HEK293 (cell line): ENCODE measurements at regions not wholly inside any gene's neighbourhood (a gene's known extent, or its start where the extent isn't known, plus 50 kb on each side); places are given as distances from the start of the nearest gene placed in this dataset.

ENCODE experiments used
- CTCF ChIA-PET: fragments of 350-600 bp; formaldehyde crosslinking; extraction: SDS; loops from one replicate; lab custom pipeline; 2021; ENCODE audit warnings: antibody characterized with exemption; lab: Yijun Ruan, JAX
- POLR2A ChIA-PET: fragments of 300-600 bp; formaldehyde crosslinking; extraction: SDS; loops from one replicate; lab custom pipeline; 2020; ENCODE audit warnings: antibody characterized with exemption, inconsistent platforms; lab: Yijun Ruan, JAX
- H3K27ac ChIP-seq: fragments of 200-500 bp; sonication (Bioruptor generic); 2 replicates; pipeline ENCODE4 v1.5.1; 2014; ENCODE audit warnings: low read depth, low read length, control low read depth, inconsistent platforms; ENCODE audit errors: extremely low read depth
- H3K36me3 ChIP-seq, 2 experiments: fragments of 200-500 bp in 1 of 2; sonication (Bioruptor generic) in 1 of 2; 1 replicate in 1 of 2; 2 replicates in 1 of 2; pipeline ENCODE4 v1.5.1; 2014 to 2017; ENCODE audit warnings: inconsistent platforms in 2 of 2, low read length in 2 of 2; ENCODE audit not compliant: control insufficient read depth in 2 of 2, insufficient read depth in 1 of 2
- H3K4me1 ChIP-seq: fragments of 200-500 bp; sonication (Bioruptor generic); 2 replicates; pipeline ENCODE4 v1.5.1; 2014; ENCODE audit warnings: mild to moderate bottlenecking, low read length, inconsistent platforms; ENCODE audit not compliant: control insufficient read depth, insufficient read depth
- H3K4me3 ChIP-seq: 2 replicates; pipeline ENCODE4 v1.5.1; 2011; ENCODE audit warnings: low read depth, mild to moderate bottlenecking, control low read depth, low read length, moderate library complexity
- H3K9me3 ChIP-seq: fragments of 200-500 bp; sonication (Bioruptor generic); 2 replicates; pipeline ENCODE4 v1.5.1; 2014; ENCODE audit warnings: low read depth, low read length, inconsistent platforms; ENCODE audit not compliant: control insufficient read depth, insufficient read depth
- KLF9 ChIP-seq: fragments of 450-650 bp; formaldehyde crosslinking; IDR thresholded peaks from 2 replicates; pipeline ENCODE4 v1.5.1; 2016; ENCODE audit warnings: missing biosample characterization, missing genetic modification characterization, low read depth
- OVOL3 ChIP-seq: fragments of 450-650 bp; formaldehyde crosslinking; IDR thresholded peaks from 2 replicates; pipeline ENCODE4 v1.5.1; 2016; ENCODE audit warnings: missing biosample characterization, missing genetic modification characterization
- ZNF138 ChIP-seq: fragments of 450-650 bp; formaldehyde crosslinking; IDR thresholded peaks from 2 replicates; pipeline ENCODE4 v1.5.1; 2016; ENCODE audit warnings: missing biosample characterization, missing genetic modification characterization, borderline replicate concordance
- ZNF274 ChIP-seq, 2 experiments: fragments of 200-500 bp in 1 of 2; fragments of 450-650 bp in 1 of 2; sonication (Bioruptor generic) in 1 of 2; formaldehyde crosslinking in 1 of 2; IDR thresholded peaks; 2 replicates each; pipeline versions ENCODE4 v1.5.1 to v1.6.1; 2014 to 2016; ENCODE audit warnings: borderline replicate concordance in 1 of 2, inconsistent platforms in 1 of 2, low read length in 1 of 2, missing biosample characterization in 1 of 2, missing genetic modification characterization in 1 of 2
- ZNF501 ChIP-seq: fragments of 450-650 bp; formaldehyde crosslinking; IDR thresholded peaks from 2 replicates; pipeline ENCODE4 v1.5.1; 2016; ENCODE audit warnings: missing biosample characterization, missing genetic modification characterization
- ZNF555 ChIP-seq: fragments of 450-650 bp; formaldehyde crosslinking; conservative IDR thresholded peaks from 2 replicates; pipeline ENCODE4 v1.5.1; 2017; ENCODE audit warnings: missing biosample characterization, mild to moderate bottlenecking, missing genetic modification characterization, inconsistent platforms
- ZNF558 ChIP-seq: fragments of 450-650 bp; formaldehyde crosslinking; IDR thresholded peaks from 2 replicates; pipeline ENCODE4 v1.5.1; 2016; ENCODE audit warnings: missing biosample characterization, missing genetic modification characterization
- ZNF747 ChIP-seq: fragments of 450-650 bp; formaldehyde crosslinking; IDR thresholded peaks from 2 replicates; pipeline ENCODE4 v1.5.1; 2016; ENCODE audit warnings: missing biosample characterization, missing genetic modification characterization
- TF ChIP-seq, protein P1 (sequence below): fragments of 450-650 bp; formaldehyde crosslinking; IDR thresholded peaks from 2 replicates; pipeline ENCODE4 v1.5.1; 2016; ENCODE audit warnings: missing biosample characterization, missing genetic modification characterization
- TF ChIP-seq, protein P2 (sequence below): fragments of 450-650 bp; formaldehyde crosslinking; IDR thresholded peaks from 2 replicates; pipeline ENCODE4 v1.5.1; 2016; ENCODE audit warnings: missing biosample characterization, missing genetic modification characterization
- TF ChIP-seq, protein P3 (sequence below): fragments of 450-650 bp; formaldehyde crosslinking; IDR thresholded peaks from 2 replicates; pipeline ENCODE4 v1.5.1; 2017; ENCODE audit warnings: missing biosample characterization, missing genetic modification characterization
- TF ChIP-seq, protein P4 (sequence below): fragments of 450-650 bp; formaldehyde crosslinking; IDR thresholded peaks from 2 replicates; pipeline ENCODE4 v1.5.1; 2016; ENCODE audit warnings: missing biosample characterization, missing genetic modification characterization
- TF ChIP-seq, protein P5 (sequence below): fragments of 450-650 bp; formaldehyde crosslinking; IDR thresholded peaks from 2 replicates; pipeline ENCODE4 v1.5.1; 2016; ENCODE audit warnings: missing biosample characterization, missing genetic modification characterization, borderline replicate concordance

DNA sequence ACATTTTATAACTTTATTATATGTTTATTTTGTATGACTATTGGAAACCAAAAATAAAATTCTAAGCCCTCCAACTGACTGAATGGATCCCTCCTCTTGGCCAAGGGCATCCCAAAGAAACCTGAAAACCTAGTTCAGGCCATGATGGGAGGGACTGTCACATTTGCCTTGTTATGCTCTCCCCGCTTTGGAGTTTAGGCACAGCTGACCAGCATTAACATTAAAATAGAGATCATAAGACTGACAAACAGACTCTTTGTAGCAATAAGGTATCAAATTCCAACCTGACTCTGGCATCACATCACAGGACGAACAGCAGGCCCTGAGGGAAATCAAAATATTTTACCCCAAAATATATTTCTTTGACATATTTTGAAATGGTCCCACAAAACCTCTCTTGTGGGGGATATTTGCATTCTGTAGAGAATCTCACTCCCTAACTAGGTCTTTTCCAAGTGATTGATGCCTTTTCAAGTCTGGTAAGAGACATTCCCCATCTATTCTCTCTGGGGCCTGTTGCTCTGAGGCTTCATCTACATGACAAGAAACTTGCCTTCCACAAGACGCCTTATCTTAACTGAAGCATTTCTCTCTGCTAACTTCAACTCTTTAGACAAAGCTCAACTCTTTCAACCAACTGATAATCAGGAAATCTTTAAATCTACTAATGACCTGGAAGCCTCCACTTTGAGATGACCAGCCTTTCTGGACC is 81.8 kb upstream of the PRR23E start:
- no peak overlapping the region for H3K4me3 ChIP-seq
- H3K36me3 ChIP-seq: no peaks in the 10 kb centered on the region
- H3K4me1 ChIP-seq: no peaks in the 10 kb centered on the region
- CTCF ChIA-PET: no interaction called here
- TF ChIP-seq, protein P1, sequence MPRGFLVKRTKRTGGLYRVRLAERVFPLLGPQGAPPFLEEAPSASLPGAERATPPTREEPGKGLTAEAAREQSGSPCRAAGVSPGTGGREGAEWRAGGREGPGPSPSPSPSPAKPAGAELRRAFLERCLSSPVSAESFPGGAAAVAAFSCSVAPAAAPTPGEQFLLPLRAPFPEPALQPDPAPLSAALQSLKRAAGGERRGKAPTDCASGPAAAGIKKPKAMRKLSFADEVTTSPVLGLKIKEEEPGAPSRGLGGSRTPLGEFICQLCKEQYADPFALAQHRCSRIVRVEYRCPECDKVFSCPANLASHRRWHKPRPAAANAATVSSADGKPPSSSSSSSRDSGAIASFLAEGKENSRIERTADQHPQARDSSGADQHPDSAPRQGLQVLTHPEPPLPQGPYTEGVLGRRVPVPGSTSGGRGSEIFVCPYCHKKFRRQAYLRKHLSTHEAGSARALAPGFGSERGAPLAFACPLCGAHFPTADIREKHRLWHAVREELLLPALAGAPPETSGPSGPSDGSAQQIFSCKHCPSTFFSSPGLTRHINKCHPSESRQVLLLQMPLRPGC (tag by site-specific recombination): no peak
- TF ChIP-seq KLF9 (tag by site-specific recombination) (no peak), ZNF555 (tag by site-specific recombination) (no peak), ZNF138 (tag by site-specific recombination) (no peak)
- TF ChIP-seq, protein P2, sequence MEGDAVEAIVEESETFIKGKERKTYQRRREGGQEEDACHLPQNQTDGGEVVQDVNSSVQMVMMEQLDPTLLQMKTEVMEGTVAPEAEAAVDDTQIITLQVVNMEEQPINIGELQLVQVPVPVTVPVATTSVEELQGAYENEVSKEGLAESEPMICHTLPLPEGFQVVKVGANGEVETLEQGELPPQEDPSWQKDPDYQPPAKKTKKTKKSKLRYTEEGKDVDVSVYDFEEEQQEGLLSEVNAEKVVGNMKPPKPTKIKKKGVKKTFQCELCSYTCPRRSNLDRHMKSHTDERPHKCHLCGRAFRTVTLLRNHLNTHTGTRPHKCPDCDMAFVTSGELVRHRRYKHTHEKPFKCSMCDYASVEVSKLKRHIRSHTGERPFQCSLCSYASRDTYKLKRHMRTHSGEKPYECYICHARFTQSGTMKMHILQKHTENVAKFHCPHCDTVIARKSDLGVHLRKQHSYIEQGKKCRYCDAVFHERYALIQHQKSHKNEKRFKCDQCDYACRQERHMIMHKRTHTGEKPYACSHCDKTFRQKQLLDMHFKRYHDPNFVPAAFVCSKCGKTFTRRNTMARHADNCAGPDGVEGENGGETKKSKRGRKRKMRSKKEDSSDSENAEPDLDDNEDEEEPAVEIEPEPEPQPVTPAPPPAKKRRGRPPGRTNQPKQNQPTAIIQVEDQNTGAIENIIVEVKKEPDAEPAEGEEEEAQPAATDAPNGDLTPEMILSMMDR (tag by site-specific recombination): no peak
- TF ChIP-seq, all 188 proteins: peak for 0
- H3K9me3 ChIP-seq: no peaks in the 10 kb centered on the region
- POLR2A ChIA-PET: no interaction called here
- no peak overlapping the region for H3K27ac ChIP-seq

DNA sequence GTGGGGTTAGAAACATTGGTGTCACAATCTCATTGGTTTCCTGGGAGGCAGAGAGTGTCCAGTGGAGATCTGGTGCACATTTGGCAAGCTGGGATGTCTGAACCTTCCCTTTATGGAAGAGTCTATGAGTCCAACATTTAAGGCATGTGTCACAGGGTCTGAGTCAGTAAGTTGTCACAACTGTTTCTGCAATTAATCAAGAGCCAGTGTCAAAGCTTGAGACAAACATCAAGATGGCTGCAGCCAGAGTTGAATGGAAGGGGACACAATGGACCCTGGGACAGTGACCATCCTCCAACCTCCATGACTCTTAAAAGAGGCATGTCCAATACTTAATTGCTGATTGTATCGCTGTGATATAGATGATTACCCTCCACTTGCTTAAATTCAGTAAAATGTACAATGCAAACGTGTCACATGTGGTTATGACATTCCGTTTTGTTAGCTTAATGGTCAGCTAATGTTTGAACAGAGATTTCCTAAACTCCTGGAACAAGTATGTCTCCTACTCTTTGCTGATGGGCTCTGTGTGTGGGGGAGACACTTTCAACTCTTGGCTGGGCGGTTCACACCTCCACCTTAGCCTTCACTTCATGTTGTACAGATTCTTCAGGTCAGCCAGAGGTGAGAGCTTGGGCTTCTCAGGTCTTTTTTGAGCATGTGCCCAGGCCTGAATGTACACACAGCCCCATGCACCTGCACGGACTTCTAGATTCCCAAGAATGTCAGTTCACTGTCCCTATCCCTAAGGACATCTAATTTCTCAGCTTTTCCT is 79.9 kb upstream of the PRR23E start:
- H3K4me1 ChIP-seq: no peaks in the 10 kb centered on the region
- H3K9me3 ChIP-seq: no peaks in the 10 kb centered on the region
- no peak overlapping the region for H3K4me3 ChIP-seq
- H3K36me3 ChIP-seq: no peaks in the 10 kb centered on the region
- ChIA-PET POLR2A (interaction anchor here (0.6 kb wide), 1 partner anchor 298 kb away, joined by 4 read pairs; no protein-coding TSS in a partner anchor), CTCF (no interaction called here)
- no peak overlapping the region for H3K27ac ChIP-seq
- TF ChIP-seq ZNF558 (tag by site-specific recombination) (no peak), ZNF747 (tag by site-specific recombination) (no peak), ZNF274 (IDR thresholded peaks at IDR 0.05; ENCODE audit: low read length) (no peak), ZNF274 (tag by site-specific recombination; IDR thresholded peaks at IDR 0.05; ENCODE audit: borderline replicate concordance) (no peak), OVOL3 (tag by site-specific recombination) (no peak), ZNF501 (tag by site-specific recombination) (no peak)
- TF ChIP-seq, protein P3, sequence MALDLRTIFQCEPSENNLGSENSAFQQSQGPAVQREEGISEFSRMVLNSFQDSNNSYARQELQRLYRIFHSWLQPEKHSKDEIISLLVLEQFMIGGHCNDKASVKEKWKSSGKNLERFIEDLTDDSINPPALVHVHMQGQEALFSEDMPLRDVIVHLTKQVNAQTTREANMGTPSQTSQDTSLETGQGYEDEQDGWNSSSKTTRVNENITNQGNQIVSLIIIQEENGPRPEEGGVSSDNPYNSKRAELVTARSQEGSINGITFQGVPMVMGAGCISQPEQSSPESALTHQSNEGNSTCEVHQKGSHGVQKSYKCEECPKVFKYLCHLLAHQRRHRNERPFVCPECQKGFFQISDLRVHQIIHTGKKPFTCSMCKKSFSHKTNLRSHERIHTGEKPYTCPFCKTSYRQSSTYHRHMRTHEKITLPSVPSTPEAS (tag by site-specific recombination): no peak
- TF ChIP-seq, protein P4, sequence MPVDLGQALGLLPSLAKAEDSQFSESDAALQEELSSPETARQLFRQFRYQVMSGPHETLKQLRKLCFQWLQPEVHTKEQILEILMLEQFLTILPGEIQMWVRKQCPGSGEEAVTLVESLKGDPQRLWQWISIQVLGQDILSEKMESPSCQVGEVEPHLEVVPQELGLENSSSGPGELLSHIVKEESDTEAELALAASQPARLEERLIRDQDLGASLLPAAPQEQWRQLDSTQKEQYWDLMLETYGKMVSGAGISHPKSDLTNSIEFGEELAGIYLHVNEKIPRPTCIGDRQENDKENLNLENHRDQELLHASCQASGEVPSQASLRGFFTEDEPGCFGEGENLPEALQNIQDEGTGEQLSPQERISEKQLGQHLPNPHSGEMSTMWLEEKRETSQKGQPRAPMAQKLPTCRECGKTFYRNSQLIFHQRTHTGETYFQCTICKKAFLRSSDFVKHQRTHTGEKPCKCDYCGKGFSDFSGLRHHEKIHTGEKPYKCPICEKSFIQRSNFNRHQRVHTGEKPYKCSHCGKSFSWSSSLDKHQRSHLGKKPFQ (tag by site-specific recombination): no peak
- TF ChIP-seq, protein P5, sequence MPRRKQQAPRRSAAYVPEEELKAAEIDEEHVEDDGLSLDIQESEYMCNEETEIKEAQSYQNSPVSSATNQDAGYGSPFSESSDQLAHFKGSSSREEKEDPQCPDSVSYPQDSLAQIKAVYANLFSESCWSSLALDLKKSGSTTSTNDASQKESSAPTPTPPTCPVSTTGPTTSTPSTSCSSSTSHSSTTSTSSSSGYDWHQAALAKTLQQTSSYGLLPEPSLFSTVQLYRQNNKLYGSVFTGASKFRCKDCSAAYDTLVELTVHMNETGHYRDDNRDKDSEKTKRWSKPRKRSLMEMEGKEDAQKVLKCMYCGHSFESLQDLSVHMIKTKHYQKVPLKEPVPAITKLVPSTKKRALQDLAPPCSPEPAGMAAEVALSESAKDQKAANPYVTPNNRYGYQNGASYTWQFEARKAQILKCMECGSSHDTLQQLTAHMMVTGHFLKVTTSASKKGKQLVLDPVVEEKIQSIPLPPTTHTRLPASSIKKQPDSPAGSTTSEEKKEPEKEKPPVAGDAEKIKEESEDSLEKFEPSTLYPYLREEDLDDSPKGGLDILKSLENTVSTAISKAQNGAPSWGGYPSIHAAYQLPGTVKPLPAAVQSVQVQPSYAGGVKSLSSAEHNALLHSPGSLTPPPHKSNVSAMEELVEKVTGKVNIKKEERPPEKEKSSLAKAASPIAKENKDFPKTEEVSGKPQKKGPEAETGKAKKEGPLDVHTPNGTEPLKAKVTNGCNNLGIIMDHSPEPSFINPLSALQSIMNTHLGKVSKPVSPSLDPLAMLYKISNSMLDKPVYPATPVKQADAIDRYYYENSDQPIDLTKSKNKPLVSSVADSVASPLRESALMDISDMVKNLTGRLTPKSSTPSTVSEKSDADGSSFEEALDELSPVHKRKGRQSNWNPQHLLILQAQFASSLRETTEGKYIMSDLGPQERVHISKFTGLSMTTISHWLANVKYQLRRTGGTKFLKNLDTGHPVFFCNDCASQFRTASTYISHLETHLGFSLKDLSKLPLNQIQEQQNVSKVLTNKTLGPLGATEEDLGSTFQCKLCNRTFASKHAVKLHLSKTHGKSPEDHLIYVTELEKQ: no peak
- TF ChIP-seq, all 188 proteins: peak for 0
